Left ventricle myocardium inferior (tissue), 1 donor: ENCODE measurements at regions not wholly inside any gene's neighbourhood (a gene's known extent, or its start where the extent isn't known, plus 50 kb on each side); places are given as distances from the start of the nearest gene placed in this dataset.

Experiments
- DNase-seq: peaks from one replicate; pipeline ENCODE4 v3.0.0-alpha.2; 2020
- H3K27ac ChIP-seq: fragments of 200-600 bp; replicated peaks from 2 replicates; pipeline ENCODE4 v1.8.0; 2021
- H3K27me3 ChIP-seq: fragments of 200-600 bp; 2 replicates; pipeline ENCODE4 v1.8.0; 2021; ENCODE audit warnings: low read depth
- H3K36me3 ChIP-seq: fragments of 200-600 bp; 2 replicates; pipeline ENCODE4 v1.8.0; 2021
- H3K4me1 ChIP-seq: fragments of 200-600 bp; 2 replicates; pipeline ENCODE4 v1.8.0; 2021
- H3K4me3 ChIP-seq: fragments of 200-600 bp; 2 replicates; pipeline ENCODE4 v1.8.0; 2021; ENCODE audit warnings: mild to moderate bottlenecking, moderate library complexity
- H3K9me3 ChIP-seq: fragments of 200-600 bp; replicated peaks from 2 replicates; pipeline ENCODE4 v1.8.0; 2021
- CTCF ChIP-seq: fragments of 200-600 bp; IDR thresholded peaks from 2 replicates; pipeline ENCODE4 v1.8.0; 2021; ENCODE audit warnings: antibody characterized with exemption, mild to moderate bottlenecking, borderline replicate concordance
- intact Hi-C: fragments of 100-400 bp; cut with micrococcal nuclease; formaldehyde crosslinking; loops from one replicate; pipeline ENCODE4 v1.11.0; 2022
- donor health status: DM: no; HTN: yes; CAD: no; lungs with severe emphysema.

GRCh38 chr11:122226810-122227379 is 110.9 kb upstream of the BLID start:
- no peak for TF ChIP-seq CTCF
- H3K9me3 ChIP-seq = no peaks in the 10 kb centered on the region
- peaks cover 21% of the 10 kb centered on the region for H3K4me1 ChIP-seq
- DNase-seq = no peak
- intact Hi-C loops = no loop called here
- H3K27ac ChIP-seq = no peak overlapping the region
- no peak overlapping the region for H3K4me3 ChIP-seq
- no peaks in the 10 kb centered on the region for H3K27me3 ChIP-seq
- no peaks in the 10 kb centered on the region for H3K36me3 ChIP-seq

GRCh38 chr11:122224867-122225266 is 108.9 kb upstream of the BLID start:
- DNase-seq = no peak
- H3K4me3 ChIP-seq = no peak overlapping the region
- no peak for TF ChIP-seq CTCF
- H3K9me3 ChIP-seq = no peaks in the 10 kb centered on the region
- no peaks in the 10 kb centered on the region for H3K27me3 ChIP-seq
- H3K36me3 ChIP-seq = no peaks in the 10 kb centered on the region
- intact Hi-C loops = no loop called here
- H3K27ac ChIP-seq = no peak overlapping the region
- peaks cover 12% of the 10 kb centered on the region for H3K4me1 ChIP-seq

- TF ChIP-seq CTCF = no peak
- no peak overlapping the region for H3K27ac ChIP-seq
- H3K4me3 ChIP-seq = no peak overlapping the region
- peaks cover 6% of the 10 kb centered on the region for H3K4me1 ChIP-seq
- H3K36me3 ChIP-seq = no peaks in the 10 kb centered on the region
- no peaks in the 10 kb centered on the region for H3K9me3 ChIP-seq
- H3K27me3 ChIP-seq = no peaks in the 10 kb centered on the region
- DNase-seq = no peak
- intact Hi-C loops = no loop called here
Observed at GRCh38 chr11:122220321-122220720, 104.3 kb upstream of the BLID start.

- peaks cover 12% of the 10 kb centered on the region for H3K4me1 ChIP-seq
- DNase-seq = no peak
- no peaks in the 10 kb centered on the region for H3K27me3 ChIP-seq
- no peaks in the 10 kb centered on the region for H3K9me3 ChIP-seq
- H3K27ac ChIP-seq = no peak overlapping the region
- H3K4me3 ChIP-seq = no peak overlapping the region
- intact Hi-C loops = loop anchor here (5.0 kb wide), 1 partner anchor 283 kb away; no protein-coding TSS in a partner anchor
- H3K36me3 ChIP-seq = no peaks in the 10 kb centered on the region
- no peak for TF ChIP-seq CTCF
Observed at GRCh38 chr11:122219791-122220190, 103.8 kb upstream of the BLID start.

- H3K4me3 ChIP-seq = no peak overlapping the region
- no peaks in the 10 kb centered on the region for H3K27me3 ChIP-seq
- peak; percentile 80 for DNase-seq
- peak; percentile 97 for TF ChIP-seq CTCF
- no peaks in the 10 kb centered on the region for H3K9me3 ChIP-seq
- no peaks in the 10 kb centered on the region for H3K36me3 ChIP-seq
- H3K4me1 ChIP-seq = peaks cover 20% of the 10 kb centered on the region
- H3K27ac ChIP-seq = peak overlapping the region; percentile 53
- intact Hi-C loops = loop anchor here (5.0 kb wide), 1 partner anchor 287 kb away; no protein-coding TSS in a partner anchor
Observed at GRCh38 chr11:122215244-122215992, 99.4 kb upstream of the BLID start.
